ENCODE measurements at regions not wholly inside any gene's neighbourhood (a gene's known extent, or its start where the extent isn't known, plus 50 kb on each side); places are given as distances from the start of the nearest gene placed in this dataset.

- TF ChIP-seq, protein P1, sequence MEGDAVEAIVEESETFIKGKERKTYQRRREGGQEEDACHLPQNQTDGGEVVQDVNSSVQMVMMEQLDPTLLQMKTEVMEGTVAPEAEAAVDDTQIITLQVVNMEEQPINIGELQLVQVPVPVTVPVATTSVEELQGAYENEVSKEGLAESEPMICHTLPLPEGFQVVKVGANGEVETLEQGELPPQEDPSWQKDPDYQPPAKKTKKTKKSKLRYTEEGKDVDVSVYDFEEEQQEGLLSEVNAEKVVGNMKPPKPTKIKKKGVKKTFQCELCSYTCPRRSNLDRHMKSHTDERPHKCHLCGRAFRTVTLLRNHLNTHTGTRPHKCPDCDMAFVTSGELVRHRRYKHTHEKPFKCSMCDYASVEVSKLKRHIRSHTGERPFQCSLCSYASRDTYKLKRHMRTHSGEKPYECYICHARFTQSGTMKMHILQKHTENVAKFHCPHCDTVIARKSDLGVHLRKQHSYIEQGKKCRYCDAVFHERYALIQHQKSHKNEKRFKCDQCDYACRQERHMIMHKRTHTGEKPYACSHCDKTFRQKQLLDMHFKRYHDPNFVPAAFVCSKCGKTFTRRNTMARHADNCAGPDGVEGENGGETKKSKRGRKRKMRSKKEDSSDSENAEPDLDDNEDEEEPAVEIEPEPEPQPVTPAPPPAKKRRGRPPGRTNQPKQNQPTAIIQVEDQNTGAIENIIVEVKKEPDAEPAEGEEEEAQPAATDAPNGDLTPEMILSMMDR (IDR thresholded peaks at IDR 0.05): no peak
- no peak for TF ChIP-seq POLR2AphosphoS5 (IDR thresholded peaks at IDR 0.05)
- no peak for TF ChIP-seq POLR2A (IDR thresholded peaks at IDR 0.05)
Observed at GRCh38 chr22:27066856-27067255, 409.5 kb downstream of the MIAT start.

Measured in suprapubic skin (tissue), 4 donors.